ENCODE measurements at regions not wholly inside any gene's neighbourhood (a gene's known extent, or its start where the extent isn't known, plus 50 kb on each side); places are given as distances from the start of the nearest gene placed in this dataset.

- H3F3A ChIP-seq (replicated peaks; ENCODE audit: insufficient read depth): no peaks in the 10 kb centered on the region
- no peak overlapping the region for H3K9ac ChIP-seq
- CTCF ChIA-PET: no interaction called here
- no peak for DNase-seq
- H2AFZ ChIP-seq (ENCODE audit: low read depth): no peak overlapping the region
- no peaks in the 10 kb centered on the region for H3K9me2 ChIP-seq
- no peaks in the 10 kb centered on the region for H3K36me3 ChIP-seq (replicated peaks in 1 of 2; ENCODE audit: control insufficient read depth in 1 of 2, insufficient read depth in 2 of 2, low read length in 1 of 2)
- no peak for TF ChIP-seq NRF1 (IDR thresholded peaks at IDR 0.05; ENCODE audit: low read depth, low read length)
- TF ChIP-seq MAX (IDR thresholded peaks at IDR 0.05; ENCODE audit: low read depth): no peak
- TF ChIP-seq, protein P1, sequence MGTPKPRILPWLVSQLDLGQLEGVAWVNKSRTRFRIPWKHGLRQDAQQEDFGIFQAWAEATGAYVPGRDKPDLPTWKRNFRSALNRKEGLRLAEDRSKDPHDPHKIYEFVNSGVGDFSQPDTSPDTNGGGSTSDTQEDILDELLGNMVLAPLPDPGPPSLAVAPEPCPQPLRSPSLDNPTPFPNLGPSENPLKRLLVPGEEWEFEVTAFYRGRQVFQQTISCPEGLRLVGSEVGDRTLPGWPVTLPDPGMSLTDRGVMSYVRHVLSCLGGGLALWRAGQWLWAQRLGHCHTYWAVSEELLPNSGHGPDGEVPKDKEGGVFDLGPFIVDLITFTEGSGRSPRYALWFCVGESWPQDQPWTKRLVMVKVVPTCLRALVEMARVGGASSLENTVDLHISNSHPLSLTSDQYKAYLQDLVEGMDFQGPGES (IDR thresholded peaks at IDR 0.05; ENCODE audit: low read depth, low read length): no peak
- TF ChIP-seq RAD21 (IDR thresholded peaks at IDR 0.05; ENCODE audit: low read length): no peak
- TF ChIP-seq FOXM1 (IDR thresholded peaks at IDR 0.05; ENCODE audit: low read depth): no peak
- TF ChIP-seq POLR2AphosphoS5 (IDR thresholded peaks at IDR 0.05; ENCODE audit: low read depth, low read length): no peak
- TF ChIP-seq EZH2phosphoT487 (IDR thresholded peaks at IDR 0.05; ENCODE audit: borderline replicate concordance, low read depth): no peak
- TF ChIP-seq RXRA (IDR thresholded peaks at IDR 0.05; ENCODE audit: borderline replicate concordance, low read depth): no peak
- TF ChIP-seq TEAD4 (IDR thresholded peaks at IDR 0.05; ENCODE audit: borderline replicate concordance, insufficient read depth): no peak
- no peak for TF ChIP-seq ZBTB33 (IDR thresholded peaks at IDR 0.05; ENCODE audit: borderline replicate concordance, low read depth)
- TF ChIP-seq, protein P2, sequence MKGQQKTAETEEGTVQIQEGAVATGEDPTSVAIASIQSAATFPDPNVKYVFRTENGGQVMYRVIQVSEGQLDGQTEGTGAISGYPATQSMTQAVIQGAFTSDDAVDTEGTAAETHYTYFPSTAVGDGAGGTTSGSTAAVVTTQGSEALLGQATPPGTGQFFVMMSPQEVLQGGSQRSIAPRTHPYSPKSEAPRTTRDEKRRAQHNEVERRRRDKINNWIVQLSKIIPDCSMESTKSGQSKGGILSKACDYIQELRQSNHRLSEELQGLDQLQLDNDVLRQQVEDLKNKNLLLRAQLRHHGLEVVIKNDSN (IDR thresholded peaks at IDR 0.05; ENCODE audit: borderline replicate concordance, low read depth): no peak
- TF ChIP-seq MXI1 (IDR thresholded peaks at IDR 0.05; ENCODE audit: low read depth, low read length): no peak
- TF ChIP-seq CHD2 (IDR thresholded peaks at IDR 0.05; ENCODE audit: low read length, partially characterized antibody): no peak
- no peak for TF ChIP-seq NFIC (IDR thresholded peaks at IDR 0.05; ENCODE audit: borderline replicate concordance)
- TF ChIP-seq JUND (IDR thresholded peaks at IDR 0.05): no peak
- TF ChIP-seq RCOR1 (IDR thresholded peaks at IDR 0.05; ENCODE audit: low read length): no peak
- TF ChIP-seq FOXJ3 (CRISPR knock-in tag; IDR thresholded peaks at IDR 0.05): no peak
- no peak for TF ChIP-seq ELF1 (IDR thresholded peaks at IDR 0.05)
- TF ChIP-seq SIN3A (IDR thresholded peaks at IDR 0.05; ENCODE audit: borderline replicate concordance, low read depth, low read length): no peak
- TF ChIP-seq GATA2 (CRISPR knock-in tag; IDR thresholded peaks at IDR 0.05): no peak
- H4K20me1 ChIP-seq (ENCODE audit: insufficient read depth): no peaks in the 10 kb centered on the region
- H3K4me1 ChIP-seq (ENCODE audit: control insufficient read depth in 1 of 2, insufficient read depth in 2 of 2, low read depth in 1 of 2, low read length in 1 of 2): no peaks in the 10 kb centered on the region; a peak in 1 of 4 replicates
- POLR2A ChIA-PET: no interaction called here
- H3K4me3 ChIP-seq (ENCODE audit: low read depth in 2 of 2, low read length in 1 of 2): no peak overlapping the region
- no peaks in the 10 kb centered on the region for H3K79me2 ChIP-seq (ENCODE audit: insufficient read depth)
- no peaks in the 10 kb centered on the region for H3K9me3 ChIP-seq
- H3K27ac ChIP-seq (ENCODE audit: low read depth in 2 of 2, low read length in 1 of 2): no peak overlapping the region
- 17% methylated on average over 2 of the region's 2 CpGs for WGBS (ENCODE audit: low lambda C conversion rate)
- peaks cover 53% of the 10 kb centered on the region for H3K27me3 ChIP-seq (ENCODE audit: insufficient read depth)
- H3K4me2 ChIP-seq: no peak overlapping the region
These were observed 388.1 kb downstream of the NOVA1 start for GRCh38 chr14:26209699-26210098.

All from SK-N-SH (cell line).